HFF-Myc (cell line): ENCODE measurements at regions not wholly inside any gene's neighbourhood (a gene's known extent, or its start where the extent isn't known, plus 50 kb on each side); places are given as distances from the start of the nearest gene placed in this dataset.

Source experiments
- DNase-seq: peaks from one replicate; pipeline ENCODE4 v3.0.0-alpha.2; 2011; ENCODE audit warnings: low read depth; ENCODE audit errors: extremely low read depth
- H3K4me3 ChIP-seq: replicated peaks from 2 replicates; pipeline ENCODE4 v1.5.1; 2011; ENCODE audit warnings: low read depth, mild to moderate bottlenecking, control low read depth, low read length
- TF ChIP-seq, protein P1 (sequence below): IDR thresholded peaks from 2 replicates; pipeline ENCODE4 v1.5.1; 2012; ENCODE audit warnings: mild to moderate bottlenecking, low read depth, low read length, control low read depth; ENCODE audit errors: missing control alignments

GRCh38 chr11:130775306-130776060 is 140.8 kb downstream of the SNX19 start:
- H3K4me3 ChIP-seq, result no peak overlapping the region
- TF ChIP-seq, protein P1, sequence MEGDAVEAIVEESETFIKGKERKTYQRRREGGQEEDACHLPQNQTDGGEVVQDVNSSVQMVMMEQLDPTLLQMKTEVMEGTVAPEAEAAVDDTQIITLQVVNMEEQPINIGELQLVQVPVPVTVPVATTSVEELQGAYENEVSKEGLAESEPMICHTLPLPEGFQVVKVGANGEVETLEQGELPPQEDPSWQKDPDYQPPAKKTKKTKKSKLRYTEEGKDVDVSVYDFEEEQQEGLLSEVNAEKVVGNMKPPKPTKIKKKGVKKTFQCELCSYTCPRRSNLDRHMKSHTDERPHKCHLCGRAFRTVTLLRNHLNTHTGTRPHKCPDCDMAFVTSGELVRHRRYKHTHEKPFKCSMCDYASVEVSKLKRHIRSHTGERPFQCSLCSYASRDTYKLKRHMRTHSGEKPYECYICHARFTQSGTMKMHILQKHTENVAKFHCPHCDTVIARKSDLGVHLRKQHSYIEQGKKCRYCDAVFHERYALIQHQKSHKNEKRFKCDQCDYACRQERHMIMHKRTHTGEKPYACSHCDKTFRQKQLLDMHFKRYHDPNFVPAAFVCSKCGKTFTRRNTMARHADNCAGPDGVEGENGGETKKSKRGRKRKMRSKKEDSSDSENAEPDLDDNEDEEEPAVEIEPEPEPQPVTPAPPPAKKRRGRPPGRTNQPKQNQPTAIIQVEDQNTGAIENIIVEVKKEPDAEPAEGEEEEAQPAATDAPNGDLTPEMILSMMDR, result no peak
- no peak for DNase-seq

DNA sequence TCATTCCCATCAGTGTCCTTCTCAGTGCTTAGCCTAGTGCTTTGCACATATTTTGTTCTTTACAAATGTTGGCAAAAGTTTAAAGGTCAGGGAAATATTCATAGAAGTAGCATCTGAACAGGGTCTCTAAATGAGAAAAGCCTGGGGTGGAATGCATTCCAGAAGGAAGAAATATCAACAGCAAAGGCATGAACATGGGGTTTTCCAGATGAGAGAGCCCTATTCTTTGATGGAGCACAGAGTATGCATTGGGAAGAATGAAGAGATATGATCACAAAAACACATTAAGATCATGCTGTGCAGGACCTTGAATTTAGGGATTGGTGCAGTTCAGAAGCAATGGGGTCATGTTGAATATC is 140.2 kb downstream of the SNX19 start:
- no peak for DNase-seq
- TF ChIP-seq, protein P1, result no peak
- no peak overlapping the region for H3K4me3 ChIP-seq

GRCh38 chr11:130778026-130778425 is 138.3 kb downstream of the SNX19 start:
- no peak overlapping the region for H3K4me3 ChIP-seq
- TF ChIP-seq, protein P1, result no peak
- DNase-seq, result no peak

GRCh38 chr11:130778705-130779104 is 137.6 kb downstream of the SNX19 start:
- no peak for DNase-seq

GRCh38 chr11:130779267-130779666 is 137.0 kb downstream of the SNX19 start:
- DNase-seq, result no peak
- no peak overlapping the region for H3K4me3 ChIP-seq
- TF ChIP-seq, protein P1, result no peak

More at GRCh38 chr11:130778705-130779104, 137.6 kb downstream of the SNX19 start:
- no peak overlapping the region for H3K4me3 ChIP-seq
- TF ChIP-seq, protein P1, result no peak

DNA sequence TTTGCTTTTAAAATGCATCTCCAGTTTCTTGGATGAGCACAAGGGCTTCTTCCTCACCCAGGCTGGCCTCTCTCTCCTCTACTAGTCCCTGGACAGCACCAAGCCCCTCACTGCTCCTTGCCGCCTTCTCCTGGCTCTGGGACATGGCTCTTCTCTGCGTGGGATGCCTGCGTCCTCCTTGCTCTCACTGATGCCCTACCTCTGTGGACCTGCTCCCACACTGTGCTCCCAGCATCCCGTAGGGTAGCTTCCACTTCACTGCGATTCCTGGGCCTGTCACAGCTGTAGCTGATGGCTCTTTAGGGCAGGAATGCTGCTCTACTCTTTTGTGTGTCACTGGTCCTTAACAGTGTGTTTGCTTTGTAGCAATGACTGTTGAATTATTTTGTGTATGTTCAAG is 136.3 kb downstream of the SNX19 start:
- TF ChIP-seq, protein P1, result no peak
- no peak overlapping the region for H3K4me3 ChIP-seq
- no peak for DNase-seq

DNA sequence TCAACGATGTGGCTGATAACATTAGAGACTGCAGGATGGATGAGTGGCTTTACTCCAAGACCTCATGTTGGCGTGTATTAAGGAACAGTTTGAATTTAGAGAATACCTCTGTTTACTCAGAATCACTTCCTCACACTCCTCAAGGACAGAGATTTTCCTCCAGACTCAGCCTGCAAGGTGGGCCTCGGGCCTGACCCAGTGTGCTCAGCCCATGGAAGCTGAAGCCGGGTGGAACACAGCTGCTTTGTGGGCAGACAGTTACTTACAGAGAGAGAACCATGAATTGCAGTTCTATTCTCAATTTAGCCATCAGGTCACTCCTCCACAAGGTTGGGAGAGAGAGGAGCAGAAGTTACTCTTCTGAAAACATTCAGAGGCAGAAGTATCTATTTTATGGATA is 135.8 kb downstream of the SNX19 start:
- TF ChIP-seq, protein P1, result no peak
- DNase-seq, result no peak
- H3K4me3 ChIP-seq, result no peak overlapping the region
